ENCODE measurements at regions not wholly inside any gene's neighbourhood (a gene's known extent, or its start where the extent isn't known, plus 50 kb on each side); places are given as distances from the start of the nearest gene placed in this dataset.

GRCh38 chr1:199931666-199932377 lies 95.7 kb upstream of the NR5A2 start:
- H3K27me3 ChIP-seq (ENCODE audit: control insufficient read depth in 3 of 3, insufficient read depth in 3 of 3, low read length in 2 of 3) = no peaks in the 10 kb centered on the region
- no peaks in the 10 kb centered on the region for H3K4me1 ChIP-seq (ENCODE audit: control insufficient read depth in 5 of 5, insufficient read depth in 5 of 5, low read length in 5 of 5)
- DNase-seq (peak in 2 of 3 donors; percentile 6 to 14), ATAC-seq (ENCODE audit: insufficient read depth, low FRiP score) (no peak)
- H3K9me3 ChIP-seq (ENCODE audit: control insufficient read depth in 4 of 4, insufficient read depth in 3 of 4, low read length in 3 of 4) = no peaks in the 10 kb centered on the region
- no peak overlapping the region for H3K9ac ChIP-seq (ENCODE audit: insufficient read depth in 1 of 2, low read length in 2 of 2)
- no peaks in the 10 kb centered on the region for H3K36me3 ChIP-seq (ENCODE audit: control insufficient read depth in 4 of 4, insufficient read depth in 4 of 4, low read length in 4 of 4)
- 64 to 77% methylated on average over 7 of the region's 7 CpGs for WGBS, 2 donors
- no peak overlapping the region for H3K4me3 ChIP-seq
- no peak for TF ChIP-seq CTCF (IDR thresholded peaks at IDR 0.05; ENCODE audit: control extremely low read depth, extremely low read depth)
- no peak overlapping the region for H3K27ac ChIP-seq (ENCODE audit: low read depth in 1 of 2, low read length in 1 of 2)

GRCh38 chr1:199932462-199932861 lies 95.0 kb upstream of the NR5A2 start:
- ATAC-seq (ENCODE audit: insufficient read depth, low FRiP score) (no peak), DNase-seq (no peak)
- TF ChIP-seq CTCF (IDR thresholded peaks at IDR 0.05; ENCODE audit: control extremely low read depth, extremely low read depth) = no peak
- H3K9me3 ChIP-seq (ENCODE audit: control insufficient read depth in 4 of 4, insufficient read depth in 3 of 4, low read length in 3 of 4) = no peaks in the 10 kb centered on the region
- no peak overlapping the region for H3K4me3 ChIP-seq
- no peaks in the 10 kb centered on the region for H3K4me1 ChIP-seq (ENCODE audit: control insufficient read depth in 5 of 5, insufficient read depth in 5 of 5, low read length in 5 of 5)
- H3K9ac ChIP-seq (ENCODE audit: insufficient read depth in 1 of 2, low read length in 2 of 2) = no peak overlapping the region
- no peaks in the 10 kb centered on the region for H3K27me3 ChIP-seq (ENCODE audit: control insufficient read depth in 3 of 3, insufficient read depth in 3 of 3, low read length in 2 of 3)
- H3K27ac ChIP-seq (ENCODE audit: low read depth in 1 of 2, low read length in 1 of 2) = no peak overlapping the region
- WGBS, 2 donors = 83 to 84% methylated on average over 2 of the region's 2 CpGs
- no peaks in the 10 kb centered on the region for H3K36me3 ChIP-seq (ENCODE audit: control insufficient read depth in 4 of 4, insufficient read depth in 4 of 4, low read length in 4 of 4)

- whole genome bisulfite sequencing, 2 donors = 72 to 75% methylated on average over 4 of the region's 4 CpGs
- ATAC-seq (ENCODE audit: insufficient read depth, low FRiP score) = no peak
- H3K27me3 ChIP-seq (ENCODE audit: control insufficient read depth in 3 of 3, insufficient read depth in 3 of 3, low read length in 2 of 3) = no peaks in the 10 kb centered on the region
- H3K4me3 ChIP-seq = no peak overlapping the region
- H3K36me3 ChIP-seq (ENCODE audit: control insufficient read depth in 4 of 4, insufficient read depth in 4 of 4, low read length in 4 of 4) = no peaks in the 10 kb centered on the region
- no peak overlapping the region for H3K9ac ChIP-seq (ENCODE audit: insufficient read depth in 1 of 2, low read length in 2 of 2)
- no peak for TF ChIP-seq CTCF (IDR thresholded peaks at IDR 0.05; ENCODE audit: control extremely low read depth, extremely low read depth)
- no peak for DNase-seq
- H3K4me1 ChIP-seq (ENCODE audit: control insufficient read depth in 5 of 5, insufficient read depth in 5 of 5, low read length in 5 of 5) = no peaks in the 10 kb centered on the region
- H3K9me3 ChIP-seq (ENCODE audit: control insufficient read depth in 4 of 4, insufficient read depth in 3 of 4, low read length in 3 of 4) = no peaks in the 10 kb centered on the region
- H3K27ac ChIP-seq (ENCODE audit: low read depth in 1 of 2, low read length in 1 of 2) = no peak overlapping the region
These were observed 91.1 kb upstream of the NR5A2 start for GRCh38 chr1:199936441-199936840.

- Histone ChIP-seq H3K36me3 (ENCODE audit: control insufficient read depth in 4 of 4, insufficient read depth in 4 of 4, low read length in 4 of 4) (no peaks in the 10 kb centered on the region), H3K27ac (ENCODE audit: low read depth in 1 of 2, low read length in 1 of 2) (no peak overlapping the region), H3K4me3 (no peak overlapping the region), H3K4me1 (ENCODE audit: control insufficient read depth in 5 of 5, insufficient read depth in 5 of 5, low read length in 5 of 5) (no peaks in the 10 kb centered on the region), H3K9me3 (ENCODE audit: control insufficient read depth in 4 of 4, insufficient read depth in 3 of 4, low read length in 3 of 4) (no peaks in the 10 kb centered on the region), H3K9ac (ENCODE audit: insufficient read depth in 1 of 2, low read length in 2 of 2) (no peak overlapping the region), H3K27me3 (ENCODE audit: control insufficient read depth in 3 of 3, insufficient read depth in 3 of 3, low read length in 2 of 3) (no peaks in the 10 kb centered on the region)
- ATAC-seq (ENCODE audit: insufficient read depth, low FRiP score) (no peak), DNase-seq (no peak)
- 88 to 97% methylated on average over 4 of the region's 4 CpGs for WGBS, 2 donors
- TF ChIP-seq CTCF (IDR thresholded peaks at IDR 0.05; ENCODE audit: control extremely low read depth, extremely low read depth) = no peak
These were observed 90.3 kb upstream of the NR5A2 start for GRCh38 chr1:199937161-199937560.

All from lung (tissue), 11 donors.